Transverse colon (tissue), 4 donors: ENCODE measurements at regions not wholly inside any gene's neighbourhood (a gene's known extent, or its start where the extent isn't known, plus 50 kb on each side); places are given as distances from the start of the nearest gene placed in this dataset.

ENCODE experiments used
- DNase-seq: peaks from one replicate; pipeline ENCODE4 v3.0.0-alpha.2; 2019
- H3K27ac ChIP-seq, 4 donors: fragments of 200-600 bp; sonication (generic); 2 replicates each; pipeline ENCODE4 v1.5.1; 2016 to 2018; ENCODE audit warnings: inconsistent platforms in 4 of 4
- H3K27me3 ChIP-seq: fragments of 200-600 bp; sonication (generic); 2 replicates; pipeline ENCODE4 v1.5.1; 2017; ENCODE audit warnings: inconsistent platforms
- H3K36me3 ChIP-seq, 4 donors: fragments of 200-600 bp; sonication (generic); 2 replicates each; pipeline ENCODE4 v1.5.1; 2017 to 2019; ENCODE audit warnings: inconsistent platforms in 4 of 4
- H3K4me1 ChIP-seq, 4 donors: fragments of 200-600 bp; sonication (generic); 2 replicates each; pipeline ENCODE4 v1.5.1; 2017 to 2020; ENCODE audit warnings: inconsistent platforms in 4 of 4
- H3K4me3 ChIP-seq, 4 donors: fragments of 200-600 bp; sonication (generic); 1 replicate in 1 of 4; 2 replicates in 3 of 4; pipeline versions ENCODE4 v1.5.1 to v1.6.1; 2017 to 2019; ENCODE audit warnings: inconsistent platforms in 4 of 4
- H3K9me3 ChIP-seq, 2 donors: fragments of 200-600 bp; sonication (generic); 2 replicates each; pipeline ENCODE4 v1.5.1; 2017 to 2019; ENCODE audit warnings: inconsistent platforms in 2 of 2
- EP300 ChIP-seq: sonication (generic); formaldehyde crosslinking; IDR thresholded peaks from one replicate; pipeline ENCODE4 v1.6.1; 2017; ENCODE audit warnings: antibody characterized with exemption, low read depth
- POLR2A ChIP-seq: fragments of 450-650 bp; IDR thresholded peaks from one replicate; pipeline ENCODE4 v1.6.1; 2016; ENCODE audit warnings: antibody characterized with exemption, mild to moderate bottlenecking, moderate library complexity
- POLR2AphosphoS5 ChIP-seq, 3 donors: sonication (generic); formaldehyde crosslinking; IDR thresholded peaks; one replicate each; pipeline ENCODE4 v1.6.1; 2016; ENCODE audit warnings: antibody characterized with exemption in 3 of 3
- WGBS, 2 donors: methylation state at CpG; one replicate each; pipeline ENCODE4 v1.1.5; 2018; ENCODE audit warnings: low coverage in 1 of 2; 5-methylcytosine and 5-hydroxymethylcytosine counted together
- in situ Hi-C, 4 donors: fragments of 200-750 bp; cut with MboI; loops; one replicate each; pipeline versions ENCODE4 v1.15.0 to v1.15.1; 2017; ENCODE audit warnings: low sequenced_read_pairs in 3 of 4, low pct_ligation_motif_present in 1 of 4, low pct_unique_long_range_greater_than_20kb in 1 of 4
- intact Hi-C: fragments of 100-400 bp; cut with DNase I; formaldehyde crosslinking; loops from one replicate; pipeline ENCODE4 v1.15.1; 2023; ENCODE audit warnings: low total_unique reads
- TF ChIP-seq, protein P1 (sequence below), 5 experiments: fragments of 200-600 bp in 3 of 5; fragments of 450-650 bp in 2 of 5; sonication (generic) in 3 of 5; IDR thresholded peaks; 1 replicate in 2 of 5; 2 replicates in 3 of 5; pipeline ENCODE4 v1.5.1; 2016 to 2017; ENCODE audit warnings: antibody characterized with exemption in 5 of 5, inconsistent platforms in 3 of 5, mild to moderate bottlenecking in 2 of 5, moderate library complexity in 1 of 5

- intact Hi-C loops: no loop called here
- Histone ChIP-seq H3K4me3 (no peak overlapping the region), H3K27ac (peak overlapping the region; percentile 72 to 81 (median 74)), H3K27me3 (no peaks in the 10 kb centered on the region), H3K9me3 (no peaks in the 10 kb centered on the region), H3K4me1 (peaks cover 26 to 69% (median 47%) of the 10 kb centered on the region in 4 donors), H3K36me3 (no peaks in the 10 kb centered on the region)
- in situ Hi-C loops: no loop called here
- DNase-seq: no peak
- TF ChIP-seq EP300: no peak
- TF ChIP-seq, protein P1, sequence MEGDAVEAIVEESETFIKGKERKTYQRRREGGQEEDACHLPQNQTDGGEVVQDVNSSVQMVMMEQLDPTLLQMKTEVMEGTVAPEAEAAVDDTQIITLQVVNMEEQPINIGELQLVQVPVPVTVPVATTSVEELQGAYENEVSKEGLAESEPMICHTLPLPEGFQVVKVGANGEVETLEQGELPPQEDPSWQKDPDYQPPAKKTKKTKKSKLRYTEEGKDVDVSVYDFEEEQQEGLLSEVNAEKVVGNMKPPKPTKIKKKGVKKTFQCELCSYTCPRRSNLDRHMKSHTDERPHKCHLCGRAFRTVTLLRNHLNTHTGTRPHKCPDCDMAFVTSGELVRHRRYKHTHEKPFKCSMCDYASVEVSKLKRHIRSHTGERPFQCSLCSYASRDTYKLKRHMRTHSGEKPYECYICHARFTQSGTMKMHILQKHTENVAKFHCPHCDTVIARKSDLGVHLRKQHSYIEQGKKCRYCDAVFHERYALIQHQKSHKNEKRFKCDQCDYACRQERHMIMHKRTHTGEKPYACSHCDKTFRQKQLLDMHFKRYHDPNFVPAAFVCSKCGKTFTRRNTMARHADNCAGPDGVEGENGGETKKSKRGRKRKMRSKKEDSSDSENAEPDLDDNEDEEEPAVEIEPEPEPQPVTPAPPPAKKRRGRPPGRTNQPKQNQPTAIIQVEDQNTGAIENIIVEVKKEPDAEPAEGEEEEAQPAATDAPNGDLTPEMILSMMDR (IDR thresholded peaks at IDR 0.05): peak in 4 of 5 experiments; percentile 7 to 36 (median 28)
- 60 to 74% methylated on average over 1 of the region's 1 CpG for WGBS, 2 donors
Observed at GRCh38 chr11:8786933-8787332, 104.3 kb downstream of the RPL27A start.

DNA sequence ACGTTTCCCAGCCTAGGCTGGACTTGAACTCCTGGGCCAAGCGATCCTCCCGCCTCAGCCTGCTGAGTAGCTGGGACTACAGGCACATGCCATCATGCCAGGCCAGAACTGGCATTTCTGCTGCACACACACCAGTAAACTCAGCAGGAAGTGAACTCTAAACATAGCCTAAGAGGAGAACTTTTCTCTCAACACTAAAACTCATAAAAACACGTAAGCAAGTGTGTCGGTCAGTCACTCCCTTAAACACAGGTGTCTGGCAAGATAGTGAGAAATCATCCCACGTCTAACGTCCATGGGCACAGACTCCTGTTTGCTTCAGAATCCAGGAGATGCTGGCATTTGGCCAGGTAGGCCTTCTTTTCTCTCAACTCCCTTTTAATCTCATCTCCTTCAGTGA, 104.8 kb downstream of the RPL27A start:
- peak overlapping the region; percentile 72 to 81 (median 74) for H3K27ac ChIP-seq
- intact Hi-C loops: no loop called here
- DNase-seq: peak; percentile 57
- H3K27me3 ChIP-seq: no peaks in the 10 kb centered on the region
- no peaks in the 10 kb centered on the region for H3K36me3 ChIP-seq
- no peaks in the 10 kb centered on the region for H3K9me3 ChIP-seq
- WGBS, 2 donors: 24 to 29% methylated on average over 4 to 7 of the region's 7 CpGs
- no peak overlapping the region for H3K4me3 ChIP-seq
- in situ Hi-C loops: no loop called here
- TF ChIP-seq EP300 (no peak), POLR2A (no peak), POLR2AphosphoS5 (IDR thresholded peaks at IDR 0.05) (peak in 2 of 3 donors; percentile 20 to 41)
- TF ChIP-seq, protein P1 (IDR thresholded peaks at IDR 0.05): no peak
- H3K4me1 ChIP-seq: peaks cover 26 to 69% (median 48%) of the 10 kb centered on the region in 4 donors

DNA sequence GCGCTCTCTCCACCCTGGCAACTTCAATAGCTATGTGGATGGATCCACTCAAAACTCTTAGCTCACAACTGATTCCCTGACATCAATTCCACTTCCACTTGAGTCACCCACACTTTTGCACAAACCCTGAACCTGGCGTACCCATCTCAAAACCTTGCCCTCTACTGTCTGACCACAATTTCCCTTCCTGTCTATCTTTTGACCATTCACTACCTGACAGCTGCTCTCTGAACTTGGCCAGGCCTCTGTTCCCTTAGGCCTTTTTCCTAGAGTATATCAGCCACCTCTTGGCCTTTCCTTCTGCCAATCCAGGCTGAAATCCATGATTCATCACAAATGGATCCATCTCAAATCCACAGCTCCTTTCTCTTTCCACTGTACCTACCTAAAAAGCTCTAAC, 106.0 kb downstream of the RPL27A start:
- no peak overlapping the region for H3K4me3 ChIP-seq
- H3K9me3 ChIP-seq: no peaks in the 10 kb centered on the region
- intact Hi-C loops: no loop called here
- TF ChIP-seq EP300 (no peak), POLR2AphosphoS5 (IDR thresholded peaks at IDR 0.05) (no peak)
- TF ChIP-seq, protein P1 (IDR thresholded peaks at IDR 0.05): no peak
- DNase-seq: no peak
- WGBS, 2 donors: 73 to 100% methylated on average over 1 to 2 of the region's 2 CpGs
- in situ Hi-C loops: no loop called here
- no peaks in the 10 kb centered on the region for H3K36me3 ChIP-seq
- peak overlapping the region; percentile 60 to 81 (median 74) for H3K27ac ChIP-seq
- H3K4me1 ChIP-seq: peaks cover 34 to 81% (median 59%) of the 10 kb centered on the region in 4 donors
- no peaks in the 10 kb centered on the region for H3K27me3 ChIP-seq

DNA sequence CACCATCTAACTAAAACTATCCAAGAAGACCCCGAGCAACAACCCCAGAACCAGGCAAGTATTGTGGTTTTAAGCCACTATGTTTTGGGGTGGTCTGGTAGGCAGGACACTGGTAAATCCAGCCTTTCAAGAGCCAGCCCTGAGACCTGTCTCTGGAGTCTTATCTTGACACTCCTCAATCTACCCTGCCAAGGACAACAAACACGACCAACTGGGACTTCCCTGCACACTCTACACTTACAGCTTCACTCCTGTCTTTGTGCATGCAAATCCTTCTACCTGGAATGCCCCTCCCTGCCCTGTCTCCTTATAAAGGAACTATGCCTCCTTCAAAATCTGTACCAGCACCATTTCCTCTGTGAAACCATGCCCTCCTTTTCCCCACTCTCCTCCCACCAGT, 107.3 kb downstream of the RPL27A start:
- TF ChIP-seq EP300: no peak
- peak in 1 of 3 donors; percentile 15 for TF ChIP-seq POLR2AphosphoS5 (IDR thresholded peaks at IDR 0.05)
- H3K27me3 ChIP-seq: no peaks in the 10 kb centered on the region
- WGBS, 2 donors: 0 to 46% methylated on average over 1 to 2 of the region's 2 CpGs
- peak; percentile 46 for DNase-seq
- peaks cover 43 to 90% (median 71%) of the 10 kb centered on the region in 4 donors for H3K4me1 ChIP-seq
- intact Hi-C loops: no loop called here
- no peak overlapping the region for H3K4me3 ChIP-seq
- H3K27ac ChIP-seq: peak overlapping the region; percentile 60 to 81 (median 74)
- H3K9me3 ChIP-seq: no peaks in the 10 kb centered on the region
- in situ Hi-C loops: no loop called here
- H3K36me3 ChIP-seq: no peaks in the 10 kb centered on the region

DNA sequence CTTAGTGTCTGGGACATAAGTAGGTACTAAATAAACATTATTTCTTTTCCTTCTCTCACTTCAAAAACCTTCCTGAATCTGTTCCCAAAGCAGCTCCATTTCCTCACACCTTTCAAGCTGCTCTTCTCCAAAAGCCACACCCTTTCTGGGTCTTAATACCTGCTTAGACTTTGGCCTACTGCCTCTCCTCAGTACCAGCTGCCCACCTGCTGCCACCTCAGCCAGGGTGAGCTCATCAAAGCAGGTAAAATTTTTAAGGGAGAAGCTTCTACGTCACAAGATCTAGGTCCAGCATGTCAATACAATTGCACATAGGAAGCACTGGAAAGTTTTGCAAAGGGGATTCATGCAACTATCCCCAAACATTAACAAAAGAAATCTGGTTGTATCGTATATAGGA, 108.4 kb downstream of the RPL27A start:
- Histone ChIP-seq H3K36me3 (no peaks in the 10 kb centered on the region), H3K27ac (peak overlapping the region; percentile 60 to 81 (median 74)), H3K4me1 (peaks cover 40 to 87% (median 71%) of the 10 kb centered on the region in 4 donors), H3K9me3 (no peaks in the 10 kb centered on the region), H3K27me3 (no peaks in the 10 kb centered on the region), H3K4me3 (no peak overlapping the region)
- DNase-seq: no peak
- intact Hi-C loops: no loop called here
- WGBS, 2 donors: 61 to 67% methylated on average over 1 to 2 of the region's 2 CpGs
- TF ChIP-seq POLR2A: no peak
- TF ChIP-seq POLR2AphosphoS5 (IDR thresholded peaks at IDR 0.05): no peak
- TF ChIP-seq, protein P1 (IDR thresholded peaks at IDR 0.05): no peak
- no peak for TF ChIP-seq EP300
- in situ Hi-C loops: no loop called here
